K562 (cell line): ENCODE measurements at regions not wholly inside any gene's neighbourhood (a gene's known extent, or its start where the extent isn't known, plus 50 kb on each side); places are given as distances from the start of the nearest gene placed in this dataset.
A peak's percentile ranks its signal among the peaks of the same experiment; 100 is the strongest.

Experiments used
- ATAC-seq: fragments of 200-7000 bp; cut with Tn5 transposase; 3 replicates; pipeline ENCODE4 v1.9.1; 2020; ENCODE audit warnings: moderate library complexity
- BruUV-seq: library from RNA; stranded (reverse); fragments of 400-500 nt; replicated peaks from 2 replicates; lab custom pipeline; 2021; lab: Mats Ljungman, UMichigan
- CTCF ChIA-PET: fragments of 300-600 bp; formaldehyde crosslinking; extraction: SDS; loops from one replicate; lab custom pipeline; 2021; ENCODE audit warnings: low intra/inter-chr PET ratio; lab: Yijun Ruan, JAX
- POLR2A ChIA-PET: fragments of 300-600, 350-650 bp; sonication (Branson Sonifier 250); formaldehyde crosslinking; extraction: SDS; loops from one replicate; lab custom pipeline; 2021; ENCODE audit warnings: antibody characterized with exemption, inconsistent platforms; lab: Yijun Ruan, JAX
- DNase-seq, 4 experiments: peaks; one replicate each; pipeline versions ENCODE4 v3.0.0 to v3.0.0-alpha.2; 2011 to 2018; ENCODE audit warnings: low spot score in 3 of 4, mixed read lengths in 3 of 4; ENCODE audit errors: extremely low read depth in 1 of 4
- FAIRE-seq: peaks from 2 replicates; lab custom pipeline; 2011; peaks lifted over from hg19 to GRCh38; lab: Jason Lieb, UNC
- H2AFZ ChIP-seq: 2 replicates; pipeline ENCODE4 v1.6.0; 2011; ENCODE audit warnings: low read depth, low read length, control low read depth, inconsistent platforms
- H3K27ac ChIP-seq: fragments of 200-600 bp; 3 replicates; pipeline ENCODE4 v1.8.0; 2011; ENCODE audit warnings: low read depth, mild to moderate bottlenecking, control low read depth, inconsistent platforms, low read length, moderate library complexity, mixed read lengths; ENCODE audit errors: extremely low read depth
- H3K27me3 ChIP-seq, 2 experiments: fragments of 300-600 bp in 1 of 2; 2 replicates in 1 of 2; 3 replicates in 1 of 2; pipeline versions ENCODE4 v1.6.0 to v1.8.0; 2011; ENCODE audit warnings: inconsistent platforms in 2 of 2, low read length in 2 of 2, mild to moderate bottlenecking in 1 of 2, mixed read lengths in 1 of 2, moderate library complexity in 1 of 2; ENCODE audit not compliant: control insufficient read depth in 2 of 2, insufficient read depth in 2 of 2
- H3K36me3 ChIP-seq: fragments of 300-600 bp; 3 replicates; pipeline ENCODE4 v1.8.0; 2011; ENCODE audit warnings: mild to moderate bottlenecking, low read length, inconsistent platforms; ENCODE audit not compliant: control insufficient read depth, insufficient read depth
- H3K4me1 ChIP-seq, 2 experiments: fragments of 200-600 bp in 1 of 2; replicated peaks in 1 of 2; 2 replicates in 1 of 2; 3 replicates in 1 of 2; pipeline versions ENCODE4 v1.5.1 to v1.8.0; 2011; ENCODE audit warnings: inconsistent platforms in 2 of 2, low read length in 2 of 2, mild to moderate bottlenecking in 1 of 2, mixed read lengths in 1 of 2, moderate library complexity in 1 of 2; ENCODE audit not compliant: control insufficient read depth in 2 of 2, insufficient read depth in 2 of 2
- H3K4me2 ChIP-seq: 2 replicates; pipeline ENCODE4 v1.6.1; 2011; ENCODE audit warnings: low read length, control low read depth, inconsistent platforms, mixed read lengths; ENCODE audit not compliant: insufficient read depth
- H3K4me3 ChIP-seq: fragments of 200-600 bp; sonication (generic), shearing (Covaris generic); 2 replicates; pipeline ENCODE4 v1.5.1; 2016; ENCODE audit warnings: control low read depth, inconsistent platforms
- H3K79me2 ChIP-seq: fragments of 200-600 bp; 3 replicates; pipeline ENCODE4 v1.8.0; 2011; ENCODE audit warnings: low read length, inconsistent platforms; ENCODE audit not compliant: control insufficient read depth, insufficient read depth
- H3K9ac ChIP-seq, 2 experiments: 2 replicates each; pipeline versions ENCODE4 v1.6.0 to v1.6.1; 2011; ENCODE audit warnings: low read depth in 2 of 2, low read length in 2 of 2, control low read depth in 1 of 2, inconsistent platforms in 1 of 2, mild to moderate bottlenecking in 1 of 2, mixed read lengths in 1 of 2; ENCODE audit not compliant: insufficient read depth in 1 of 2
- H3K9me1 ChIP-seq: one replicate; pipeline ENCODE4 v1.6.0; 2011; ENCODE audit warnings: inconsistent platforms, mild to moderate bottlenecking, low read length, moderate library complexity; ENCODE audit not compliant: control insufficient read depth, insufficient read depth
- H3K9me3 ChIP-seq: replicated peaks from 2 replicates; pipeline ENCODE4 v1.5.1; 2011; ENCODE audit warnings: low read depth, low read length, inconsistent platforms; ENCODE audit not compliant: control insufficient read depth, insufficient read depth
- H4K20me1 ChIP-seq: replicated peaks from 2 replicates; pipeline ENCODE4 v1.6.1; 2011; ENCODE audit warnings: low read length, inconsistent platforms, mixed read lengths; ENCODE audit not compliant: control insufficient read depth, insufficient read depth
- NKRF ChIP-seq: fragments of 450-650 bp; IDR thresholded peaks from 2 replicates; pipeline ENCODE4 v1.6.1; 2016; ENCODE audit warnings: borderline replicate concordance
- PHF8 ChIP-seq: fragments of 200-600 bp; sonication (generic); IDR thresholded peaks from 2 replicates; pipeline ENCODE4 v1.6.1; 2012; ENCODE audit warnings: mixed run types, mild to moderate bottlenecking, inconsistent platforms, low read length, moderate library complexity, borderline replicate concordance
- TRIM28 ChIP-seq: fragments of 450-650 bp; IDR thresholded peaks from 2 replicates; pipeline ENCODE4 v1.6.1; 2017
- ZNF316 ChIP-seq: fragments of 450-650 bp; IDR thresholded peaks from 2 replicates; pipeline ENCODE4 v1.6.1; 2016
- WGBS: fragments of 100-300 bp; shearing (Covaris generic); methylation state at CpG from one replicate; pipeline ENCODE4 v1.1.6; 2016; ENCODE audit warnings: low coverage, mixed read lengths; ENCODE audit not compliant: insufficient coverage; ENCODE audit errors: missing lambda C conversion rate; 5-methylcytosine and 5-hydroxymethylcytosine counted together
- in situ Hi-C: fragments of 300-500 bp; cut with MboI; formaldehyde crosslinking; loops from 4 replicates; pipeline ENCODE4 v1.15.0; 2018; ENCODE audit warnings: inconsistent platforms, mixed read lengths
- intact Hi-C: fragments of 100-400 bp; cut with micrococcal nuclease; formaldehyde crosslinking; loops from 2 replicates; pipeline ENCODE4 v1.14.2; 2022

DNA sequence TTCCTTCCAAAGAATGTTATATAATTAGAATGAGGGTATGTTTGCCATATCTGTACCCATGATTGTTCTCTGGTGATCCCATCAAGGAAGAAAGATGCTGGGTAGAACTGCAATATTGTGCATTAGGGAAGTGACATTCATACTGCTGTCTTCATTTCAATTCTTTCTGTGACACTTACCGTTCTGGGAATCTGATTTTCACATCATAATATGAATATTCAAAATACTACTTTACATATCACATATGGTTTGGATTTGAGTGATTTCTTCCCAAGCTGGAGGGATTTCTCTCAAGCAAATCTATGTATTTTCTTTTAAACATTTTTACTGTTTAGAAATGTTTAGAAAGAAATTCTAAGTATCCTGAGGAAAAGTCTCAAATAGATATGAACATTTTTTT, 168.4 kb upstream of the DDX18 start:
- Histone ChIP-seq H3K4me3 (no peak overlapping the region), H3K9ac (no peak overlapping the region), H3K36me3 (no peaks in the 10 kb centered on the region), H3K27ac (no peak overlapping the region), H2AFZ (no peak overlapping the region), H3K4me2 (no peak overlapping the region), H4K20me1 (no peaks in the 10 kb centered on the region), H3K9me1 (no peaks in the 10 kb centered on the region), H3K9me3 (no peaks in the 10 kb centered on the region), H3K4me1 (no peaks in the 10 kb centered on the region), H3K79me2 (no peaks in the 10 kb centered on the region), H3K27me3 (no peaks in the 10 kb centered on the region)
- WGBS = 0% methylated on average over 1 of the region's 1 CpG
- POLR2A ChIA-PET = no interaction called here
- ATAC-seq = no peak
- TF ChIP-seq NKRF = no peak
- in situ Hi-C loops = no loop called here
- intact Hi-C loops = no loop called here
- no TSS peak for BruUV-seq
- no peak for FAIRE-seq
- no peak for DNase-seq
- CTCF ChIA-PET = no interaction called here

GRCh38 chr2:117646872-117647271, 167.6 kb upstream of the DDX18 start:
- Histone ChIP-seq H3K79me2 (no peaks in the 10 kb centered on the region), H3K4me1 (no peaks in the 10 kb centered on the region), H3K9me3 (no peaks in the 10 kb centered on the region), H3K27me3 (no peaks in the 10 kb centered on the region), H3K4me2 (no peak overlapping the region), H3K27ac (no peak overlapping the region), H3K36me3 (no peaks in the 10 kb centered on the region), H4K20me1 (no peaks in the 10 kb centered on the region), H2AFZ (no peak overlapping the region), H3K9ac (no peak overlapping the region), H3K4me3 (no peak overlapping the region), H3K9me1 (no peaks in the 10 kb centered on the region)
- POLR2A ChIA-PET = no interaction called here
- TF ChIP-seq PHF8 = no peak
- TF ChIP-seq TRIM28 = no peak
- TF ChIP-seq ZNF316 = 0 out of 2 replicates have a peak, but pooled peaks have one; percentile 3
- ATAC-seq (no peak), DNase-seq (no peak), FAIRE-seq (no peak)
- 0% methylated on average over 1 of the region's 1 CpG for WGBS
- BruUV-seq = no TSS peak
- CTCF ChIA-PET = no interaction called here
- intact Hi-C loops = no loop called here
- in situ Hi-C loops = no loop called here
